ENCODE measurements at regions not wholly inside any gene's neighbourhood (a gene's known extent, or its start where the extent isn't known, plus 50 kb on each side); places are given as distances from the start of the nearest gene placed in this dataset.
"Not testable (repeated sequence)": the region's sequence is repeated elsewhere in the genome, so short reads cannot be mapped to it uniquely, and the experiment has no call there.

- no peak for TF ChIP-seq CTCF (IDR thresholded peaks at IDR 0.05)
- ATAC-seq (no peak), DNase-seq (no peak)
- Histone ChIP-seq H3K27me3 (no peaks in the 10 kb centered on the region), H3K4me1 (no peaks in the 10 kb centered on the region), H3K9me3 (no peaks in the 10 kb centered on the region), H3K4me3 (no peak overlapping the region), H3K36me3 (no peaks in the 10 kb centered on the region), H3K27ac (no peak overlapping the region)
- intact Hi-C loops (cut with DNase I), result no loop called here
Observed at GRCh38 chr6:119952696-119953095, 603.1 kb upstream of the MAN1A1 start.

- intact Hi-C loops (cut with DNase I), result no loop called here
- Histone ChIP-seq H3K27me3 (no peaks in the 10 kb centered on the region), H3K9me3 (no peaks in the 10 kb centered on the region), H3K4me3 (no peak overlapping the region), H3K4me1 (no peaks in the 10 kb centered on the region), H3K27ac (no peak overlapping the region), H3K36me3 (no peaks in the 10 kb centered on the region)
- ATAC-seq, result no peak
- DNase-seq, result no peak
- no peak for TF ChIP-seq CTCF (IDR thresholded peaks at IDR 0.05)
Observed at GRCh38 chr6:119950681-119951080, 601.1 kb upstream of the MAN1A1 start.

GRCh38 chr6:119942078-119942752 is 592.7 kb upstream of the MAN1A1 start:
- intact Hi-C loops (cut with DNase I), result no loop called here
- H3K9me3 ChIP-seq, result no peaks in the 10 kb centered on the region
- no peaks in the 10 kb centered on the region for H3K4me1 ChIP-seq
- ATAC-seq, result no peak
- H3K4me3 ChIP-seq, result no peak overlapping the region
- H3K36me3 ChIP-seq, result no peaks in the 10 kb centered on the region
- H3K27ac ChIP-seq, result no peak overlapping the region
- no peaks in the 10 kb centered on the region for H3K27me3 ChIP-seq
- DNase-seq, result no peak
- TF ChIP-seq CTCF (IDR thresholded peaks at IDR 0.05), result no peak

- no peak for TF ChIP-seq CTCF (IDR thresholded peaks at IDR 0.05)
- no peaks in the 10 kb centered on the region for H3K4me1 ChIP-seq
- H3K27ac ChIP-seq, result no peak overlapping the region
- no peak for DNase-seq
- no peaks in the 10 kb centered on the region for H3K27me3 ChIP-seq
- intact Hi-C loops (cut with DNase I), result no loop called here
- ATAC-seq, result no peak
- H3K4me3 ChIP-seq, result no peak overlapping the region
- H3K36me3 ChIP-seq, result no peaks in the 10 kb centered on the region
- H3K9me3 ChIP-seq, result no peaks in the 10 kb centered on the region
Observed at GRCh38 chr6:119938752-119939151, 589.2 kb upstream of the MAN1A1 start.

- Histone ChIP-seq H3K27me3 (no peaks in the 10 kb centered on the region), H3K27ac (no peak overlapping the region), H3K4me3 (no peak overlapping the region), H3K4me1 (no peaks in the 10 kb centered on the region), H3K9me3 (no peaks in the 10 kb centered on the region), H3K36me3 (no peaks in the 10 kb centered on the region)
- TF ChIP-seq CTCF (IDR thresholded peaks at IDR 0.05), result no peak
- ATAC-seq (no peak), DNase-seq (no peak)
- intact Hi-C loops (cut with DNase I), result no loop called here
Observed at GRCh38 chr6:119934816-119935215, 585.3 kb upstream of the MAN1A1 start.

GRCh38 chr6:119929121-119929520 is 579.6 kb upstream of the MAN1A1 start:
- no peaks in the 10 kb centered on the region for H3K9me3 ChIP-seq
- H3K4me1 ChIP-seq, result no peaks in the 10 kb centered on the region
- no peak for ATAC-seq
- DNase-seq, result no peak
- TF ChIP-seq CTCF (IDR thresholded peaks at IDR 0.05), result no peak
- no peaks in the 10 kb centered on the region for H3K27me3 ChIP-seq
- intact Hi-C loops (cut with DNase I), result no loop called here
- H3K4me3 ChIP-seq, result no peak overlapping the region
- H3K36me3 ChIP-seq, result no peaks in the 10 kb centered on the region
- H3K27ac ChIP-seq, result no peak overlapping the region

GRCh38 chr6:119924888-119925287 is 575.3 kb upstream of the MAN1A1 start:
- intact Hi-C loops (cut with DNase I); H3K4me3 ChIP-seq; H3K27ac ChIP-seq; H3K36me3 ChIP-seq; H3K9me3 ChIP-seq; H3K27me3 ChIP-seq; H3K4me1 ChIP-seq; DNase-seq; ATAC-seq: not testable (repeated sequence)

Data from upper lobe of right lung (tissue), 1 donor.